DND-41 (cell line): ENCODE measurements at regions not wholly inside any gene's neighbourhood (a gene's known extent, or its start where the extent isn't known, plus 50 kb on each side); places are given as distances from the start of the nearest gene placed in this dataset.

ENCODE experiments used
- ATAC-seq: fragments of 200-7000 bp; cut with Tn5 transposase; 3 replicates; pipeline ENCODE4 v1.9.1; 2021; ENCODE audit warnings: low read depth; ENCODE audit not compliant: insufficient read depth
- DNase-seq: peaks from one replicate; pipeline ENCODE4 v3.0.0-alpha.2; 2020
- H2AFZ ChIP-seq: 2 replicates; pipeline ENCODE4 v1.6.0; 2012; ENCODE audit warnings: low read depth, low read length
- H3K27ac ChIP-seq: 2 replicates; pipeline ENCODE4 v1.5.1; 2012; ENCODE audit warnings: low read length, inconsistent platforms
- H3K27me3 ChIP-seq: fragments of 200-600 bp; sonication (generic); 2 replicates; pipeline ENCODE4 v1.6.0; 2012; ENCODE audit warnings: low read length, mild to moderate bottlenecking, inconsistent platforms; ENCODE audit not compliant: insufficient read depth, poor library complexity
- H3K36me3 ChIP-seq: 2 replicates; pipeline ENCODE4 v1.5.1; 2012; ENCODE audit warnings: low read length, inconsistent platforms; ENCODE audit not compliant: insufficient read depth
- H3K4me1 ChIP-seq: 2 replicates; pipeline ENCODE4 v1.5.1; 2012; ENCODE audit warnings: mild to moderate bottlenecking, low read length; ENCODE audit not compliant: insufficient read depth
- H3K4me2 ChIP-seq: 2 replicates; pipeline ENCODE4 v1.6.0; 2012; ENCODE audit warnings: mild to moderate bottlenecking, moderate library complexity, low read length, inconsistent platforms; ENCODE audit not compliant: insufficient read depth
- H3K4me3 ChIP-seq, 2 experiments: fragments of 200-600 bp in 1 of 2; shearing (Covaris generic) in 1 of 2; 2 replicates each; pipeline ENCODE4 v1.5.1; 2012 to 2016; ENCODE audit warnings: inconsistent platforms in 2 of 2, low read length in 2 of 2, mild to moderate bottlenecking in 2 of 2, low read depth in 1 of 2, moderate library complexity in 1 of 2
- H3K79me2 ChIP-seq: 2 replicates; pipeline ENCODE4 v1.6.0; 2012; ENCODE audit warnings: low read length, inconsistent platforms; ENCODE audit not compliant: insufficient read depth
- H3K9ac ChIP-seq: 2 replicates; pipeline ENCODE4 v1.6.0; 2012; ENCODE audit warnings: low read depth, mild to moderate bottlenecking, inconsistent platforms, low read length, moderate library complexity
- H3K9me3 ChIP-seq: 2 replicates; pipeline ENCODE4 v1.5.1; 2012; ENCODE audit warnings: low read length, moderate library complexity, mild to moderate bottlenecking, inconsistent platforms; ENCODE audit not compliant: insufficient read depth, severe bottlenecking
- H4K20me1 ChIP-seq: 2 replicates; pipeline ENCODE4 v1.6.0; 2012; ENCODE audit warnings: low read length; ENCODE audit not compliant: insufficient read depth
- CTCF ChIP-seq: IDR thresholded peaks from 2 replicates; pipeline ENCODE4 v1.5.1; 2012; ENCODE audit warnings: borderline replicate concordance, low read length, moderate library complexity, mild to moderate bottlenecking; ENCODE audit not compliant: poor library complexity, severe bottlenecking; ENCODE audit errors: extremely low read depth
- EZH2 ChIP-seq: IDR thresholded peaks from 3 replicates; pipeline ENCODE4 v1.6.1; 2012; ENCODE audit warnings: borderline replicate concordance, low read depth, mild to moderate bottlenecking, moderate library complexity, low read length, inconsistent platforms; ENCODE audit not compliant: severe bottlenecking

- no peak overlapping the region for H3K4me3 ChIP-seq
- no peaks in the 10 kb centered on the region for H3K9me3 ChIP-seq
- H3K27me3 ChIP-seq = no peaks in the 10 kb centered on the region
- DNase-seq (no peak), ATAC-seq (no peak)
- H3K4me1 ChIP-seq = no peaks in the 10 kb centered on the region
- H4K20me1 ChIP-seq = no peaks in the 10 kb centered on the region
- no peak overlapping the region for H3K9ac ChIP-seq
- TF ChIP-seq EZH2 = no peak
- TF ChIP-seq CTCF = no peak
- no peak overlapping the region for H3K27ac ChIP-seq
- no peak overlapping the region for H2AFZ ChIP-seq
- no peaks in the 10 kb centered on the region for H3K36me3 ChIP-seq
- no peak overlapping the region for H3K4me2 ChIP-seq
- H3K79me2 ChIP-seq = no peaks in the 10 kb centered on the region
Measured at GRCh38 chr2:187075199-187075635, 226.2 kb upstream of the ZSWIM2 start.

GRCh38 chr2:187058198-187058597, 209.2 kb upstream of the ZSWIM2 start:
- no peak for DNase-seq
- no peaks in the 10 kb centered on the region for H3K4me1 ChIP-seq
- ATAC-seq = no peak
- no peaks in the 10 kb centered on the region for H3K9me3 ChIP-seq
- no peak overlapping the region for H3K27ac ChIP-seq
- no peak for TF ChIP-seq CTCF
- no peak for TF ChIP-seq EZH2
- H3K36me3 ChIP-seq = no peaks in the 10 kb centered on the region
- H3K27me3 ChIP-seq = no peaks in the 10 kb centered on the region
- no peak overlapping the region for H3K4me2 ChIP-seq
- no peak overlapping the region for H3K9ac ChIP-seq
- H4K20me1 ChIP-seq = no peaks in the 10 kb centered on the region
- H2AFZ ChIP-seq = no peak overlapping the region
- no peaks in the 10 kb centered on the region for H3K79me2 ChIP-seq
- H3K4me3 ChIP-seq = no peak overlapping the region

GRCh38 chr2:187057466-187057865, 208.5 kb upstream of the ZSWIM2 start:
- H3K4me2 ChIP-seq = no peak overlapping the region
- H3K9ac ChIP-seq = no peak overlapping the region
- no peaks in the 10 kb centered on the region for H3K4me1 ChIP-seq
- H3K36me3 ChIP-seq = no peaks in the 10 kb centered on the region
- no peaks in the 10 kb centered on the region for H4K20me1 ChIP-seq
- no peak overlapping the region for H3K27ac ChIP-seq
- no peak for ATAC-seq
- DNase-seq = no peak
- H3K9me3 ChIP-seq = no peaks in the 10 kb centered on the region
- no peaks in the 10 kb centered on the region for H3K27me3 ChIP-seq
- no peak overlapping the region for H2AFZ ChIP-seq
- no peaks in the 10 kb centered on the region for H3K79me2 ChIP-seq
- H3K4me3 ChIP-seq = no peak overlapping the region
- TF ChIP-seq EZH2 = no peak
- no peak for TF ChIP-seq CTCF
